IMR-90 (cell line): ENCODE measurements at regions not wholly inside any gene's neighbourhood (a gene's known extent, or its start where the extent isn't known, plus 50 kb on each side); places are given as distances from the start of the nearest gene placed in this dataset.

Source experiments
- ATAC-seq: fragments of 200-7000 bp; cut with Tn5 transposase; 2 replicates; pipeline ENCODE4 v1.9.1; 2020; ENCODE audit warnings: low read depth, mild to moderate bottlenecking, moderate library complexity
- BruUV-seq: library from RNA; stranded (reverse); fragments of 400-500 nt; replicated peaks from 2 replicates; lab custom pipeline; 2021; lab: Mats Ljungman, UMichigan
- CTCF ChIA-PET: fragments of 300-600 bp; formaldehyde crosslinking; extraction: SDS; loops from one replicate; lab custom pipeline; 2021; ENCODE audit warnings: antibody characterized with exemption; lab: Yijun Ruan, JAX
- POLR2A ChIA-PET: fragments of 300-600 bp; sonication (Branson Sonifier 250); formaldehyde crosslinking; loops from one replicate; lab custom pipeline; 2022; ENCODE audit warnings: antibody characterized with exemption; ENCODE audit not compliant: unreplicated experiment; lab: Charles Lee
- DNase-seq: peaks from one replicate; pipeline ENCODE4 v3.0.0; 2013
- H2AFZ ChIP-seq: replicated peaks from 2 replicates; pipeline ENCODE3; 2013; ENCODE audit warnings: low read length, mild to moderate bottlenecking; ENCODE audit not compliant: poor library complexity
- H2AK5ac ChIP-seq: 2 replicates; pipeline ENCODE4 v1.6.1; 2013; ENCODE audit warnings: low read depth, low read length, inconsistent platforms
- H2AK9ac ChIP-seq: replicated peaks from 2 replicates; pipeline ENCODE3; 2013; ENCODE audit warnings: mild to moderate bottlenecking, low read depth, low read length, moderate library complexity; ENCODE audit not compliant: poor library complexity
- H2BK120ac ChIP-seq: 2 replicates; pipeline ENCODE4 v1.6.1; 2013; ENCODE audit warnings: low read depth, low read length, inconsistent platforms
- H2BK15ac ChIP-seq: 3 replicates; pipeline ENCODE4 v1.6.1; 2013; ENCODE audit warnings: low read depth, low read length, inconsistent platforms
- H2BK20ac ChIP-seq: 2 replicates; pipeline ENCODE4 v1.6.1; 2013; ENCODE audit warnings: low read depth, mild to moderate bottlenecking, inconsistent platforms, low read length, moderate library complexity
- H2BK5ac ChIP-seq: 2 replicates; pipeline ENCODE4 v1.6.1; 2013; ENCODE audit warnings: mild to moderate bottlenecking, low read depth, low read length, inconsistent platforms; ENCODE audit not compliant: poor library complexity, severe bottlenecking
- H3K14ac ChIP-seq: replicated peaks from 2 replicates; pipeline ENCODE4 v1.6.1; 2013; ENCODE audit warnings: low read depth, low read length, inconsistent platforms
- H3K18ac ChIP-seq: 2 replicates; pipeline ENCODE4 v1.6.1; 2013; ENCODE audit warnings: low read depth, low read length, control low read depth
- H3K23ac ChIP-seq: 2 replicates; pipeline ENCODE4 v1.6.1; 2013; ENCODE audit warnings: low read depth, low read length, inconsistent platforms
- H3K27ac ChIP-seq: 2 replicates; pipeline ENCODE4 v1.5.1; 2013; ENCODE audit warnings: mild to moderate bottlenecking, control low read depth, low read length; ENCODE audit not compliant: insufficient read depth
- H3K27me3 ChIP-seq: 2 replicates; pipeline ENCODE4 v1.6.1; 2013; ENCODE audit warnings: low read length; ENCODE audit not compliant: control insufficient read depth, insufficient read depth
- H3K36me3 ChIP-seq: 2 replicates; pipeline ENCODE4 v1.6.1; 2013; ENCODE audit warnings: low read length, mixed read lengths; ENCODE audit not compliant: control insufficient read depth, insufficient read depth
- H3K4ac ChIP-seq: 2 replicates; pipeline ENCODE4 v1.6.1; 2013; ENCODE audit warnings: low read depth, low read length, inconsistent platforms
- H3K4me1 ChIP-seq: 2 replicates; pipeline ENCODE4 v1.6.1; 2013; ENCODE audit warnings: low read length, mixed read lengths; ENCODE audit not compliant: control insufficient read depth, insufficient read depth
- H3K4me2 ChIP-seq: 2 replicates; pipeline ENCODE4 v1.6.1; 2013; ENCODE audit warnings: low read depth, mild to moderate bottlenecking, control low read depth, low read length, moderate library complexity
- H3K4me3 ChIP-seq: 2 replicates; pipeline ENCODE4 v1.5.1; 2013; ENCODE audit warnings: low read depth, mild to moderate bottlenecking, control low read depth, low read length, moderate library complexity; ENCODE audit not compliant: insufficient read depth
- H3K56ac ChIP-seq: 2 replicates; pipeline ENCODE4 v1.6.1; 2013; ENCODE audit warnings: low read length, inconsistent platforms; ENCODE audit not compliant: insufficient read depth; ENCODE audit errors: extremely low read depth
- H3K79me1 ChIP-seq, 2 experiments: 2 replicates each; pipeline ENCODE4 v1.6.1; 2013; ENCODE audit warnings: low read length in 2 of 2, inconsistent platforms in 1 of 2, low read depth in 1 of 2
- H3K9ac ChIP-seq: 2 replicates; pipeline ENCODE4 v1.6.1; 2013; ENCODE audit warnings: low read depth, low read length, control low read depth
- H3K9me1 ChIP-seq: 2 replicates; pipeline ENCODE4 v1.6.1; 2013; ENCODE audit warnings: low read length, inconsistent platforms; ENCODE audit not compliant: insufficient read depth
- H3K9me3 ChIP-seq: 2 replicates; pipeline ENCODE4 v1.6.1; 2013; ENCODE audit warnings: low read length; ENCODE audit not compliant: control insufficient read depth, insufficient read depth
- H4K20me1 ChIP-seq: 2 replicates; pipeline ENCODE4 v1.6.1; 2013; ENCODE audit warnings: low read length, inconsistent platforms; ENCODE audit not compliant: insufficient read depth
- H4K5ac ChIP-seq: 2 replicates; pipeline ENCODE4 v1.6.1; 2013; ENCODE audit warnings: mild to moderate bottlenecking, low read depth, low read length, control low read depth
- H4K8ac ChIP-seq, 2 experiments: 2 replicates each; pipeline ENCODE4 v1.6.1; 2013; ENCODE audit warnings: low read depth in 2 of 2, low read length in 2 of 2, control low read depth in 1 of 2, inconsistent platforms in 1 of 2
- H4K91ac ChIP-seq: 2 replicates; pipeline ENCODE4 v1.6.1; 2013; ENCODE audit warnings: low read depth, low read length, inconsistent platforms; ENCODE audit not compliant: insufficient read depth
- CHD1 ChIP-seq: IDR thresholded peaks from 2 replicates; pipeline ENCODE4 v1.6.1; 2012; ENCODE audit warnings: low read depth, low read length, improper control_type of control experiment
- WGBS, 2 experiments: methylation state at CpG; one replicate each; pipeline versions ENCODE4 v1.1.5 to v1.1.7; 2013; ENCODE audit warnings: missing lambda C conversion rate in 2 of 2; ENCODE audit not compliant: insufficient read length in 1 of 2; ENCODE audit errors: extremely low coverage in 2 of 2; 5-methylcytosine and 5-hydroxymethylcytosine counted together
- dilution Hi-C: fragments of 300-500 bp; cut with HindIII; formaldehyde crosslinking; loops from one replicate; pipeline ENCODE4 v1.14.3; 2018; ENCODE audit warnings: low sequenced_read_pairs; ENCODE audit not compliant: unreplicated experiment
- in situ Hi-C: fragments of 300-500 bp; cut with MboI; formaldehyde crosslinking; loops from 3 replicates; pipeline ENCODE4 v1.14.3; 2019; ENCODE audit warnings: low sequenced_read_pairs, inconsistent platforms, mixed read lengths
- intact Hi-C: fragments of 100-400 bp; cut with micrococcal nuclease; formaldehyde crosslinking; loops from 2 replicates; pipeline ENCODE4 v1.10.0; 2022

- no peak for TF ChIP-seq CHD1
- ChIA-PET POLR2A (no interaction called here), CTCF (no interaction called here)
- H3K14ac ChIP-seq = no peak overlapping the region
- H3K56ac ChIP-seq = no peak overlapping the region
- intact Hi-C loops (no loop called here), in situ Hi-C loops (no loop called here), dilution Hi-C loops (no loop called here)
- no peaks in the 10 kb centered on the region for H3K9me3 ChIP-seq
- H2BK15ac ChIP-seq = no peak overlapping the region
- H3K79me1 ChIP-seq = no peaks in the 10 kb centered on the region
- no CpG with 5 or more reads among the region's 1 CpG for WGBS, 2 experiments
- no peak overlapping the region for H2AK9ac ChIP-seq
- H4K8ac ChIP-seq = no peak overlapping the region
- no peak overlapping the region for H2BK5ac ChIP-seq
- no peaks in the 10 kb centered on the region for H3K4me1 ChIP-seq
- no peak overlapping the region for H3K4me2 ChIP-seq
- H3K27me3 ChIP-seq = no peaks in the 10 kb centered on the region; the same call in 1 of the 2 replicates
- H4K20me1 ChIP-seq = no peaks in the 10 kb centered on the region
- no peak overlapping the region for H3K9ac ChIP-seq
- H3K4ac ChIP-seq = no peak overlapping the region
- no TSS peak for BruUV-seq
- H4K5ac ChIP-seq = no peak overlapping the region
- H2BK120ac ChIP-seq = no peak overlapping the region
- H3K27ac ChIP-seq = no peak overlapping the region
- no peak overlapping the region for H2BK20ac ChIP-seq
- no peak overlapping the region for H3K23ac ChIP-seq
- no peaks in the 10 kb centered on the region for H3K9me1 ChIP-seq
- H2AFZ ChIP-seq = no peak overlapping the region
- no peak overlapping the region for H3K4me3 ChIP-seq
- H3K36me3 ChIP-seq = no peaks in the 10 kb centered on the region
- no peak overlapping the region for H4K91ac ChIP-seq
- H2AK5ac ChIP-seq = no peak overlapping the region
- no peak overlapping the region for H3K18ac ChIP-seq
- DNase-seq (no peak), ATAC-seq (no peak)
Measured at GRCh38 chr2:108167699-108168098, 72.1 kb upstream of the SULT1C3 start.
